ENCODE measurements at regions not wholly inside any gene's neighbourhood (a gene's known extent, or its start where the extent isn't known, plus 50 kb on each side); places are given as distances from the start of the nearest gene placed in this dataset.

DNA sequence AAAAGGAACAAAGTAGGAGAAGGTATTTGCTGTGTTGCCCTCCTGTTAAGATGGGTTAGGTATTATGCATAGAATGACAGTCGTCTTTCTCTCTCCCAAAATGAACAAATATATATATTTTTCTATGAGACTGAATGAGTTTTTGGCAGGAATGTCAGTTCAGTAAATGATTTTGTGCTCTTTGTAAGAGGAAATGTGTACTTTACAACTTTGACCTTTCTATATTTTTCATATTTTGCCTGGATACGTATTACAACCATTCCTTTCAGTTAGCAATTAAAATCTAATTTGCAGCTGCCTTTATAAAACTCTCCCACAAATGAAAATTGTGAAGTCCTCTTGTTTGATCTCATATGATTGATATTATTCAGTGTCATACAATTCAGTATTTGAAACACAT lies 336.6 kb upstream of the MEOX2 start:
- Mint-ChIP-seq H3K4me1 (ENCODE audit: low read depth) (peaks cover 35% of the 10 kb centered on the region), H3K36me3 (ENCODE audit: low read depth) (no peaks in the 10 kb centered on the region), H3K4me3 (no peak overlapping the region), H3K9me3 (no peaks in the 10 kb centered on the region), H3K27me3 (ENCODE audit: insufficient read depth) (no peaks in the 10 kb centered on the region), H3K27ac (no peak overlapping the region)
- no peak for DNase-seq
- TF ChIP-seq, protein P1, sequence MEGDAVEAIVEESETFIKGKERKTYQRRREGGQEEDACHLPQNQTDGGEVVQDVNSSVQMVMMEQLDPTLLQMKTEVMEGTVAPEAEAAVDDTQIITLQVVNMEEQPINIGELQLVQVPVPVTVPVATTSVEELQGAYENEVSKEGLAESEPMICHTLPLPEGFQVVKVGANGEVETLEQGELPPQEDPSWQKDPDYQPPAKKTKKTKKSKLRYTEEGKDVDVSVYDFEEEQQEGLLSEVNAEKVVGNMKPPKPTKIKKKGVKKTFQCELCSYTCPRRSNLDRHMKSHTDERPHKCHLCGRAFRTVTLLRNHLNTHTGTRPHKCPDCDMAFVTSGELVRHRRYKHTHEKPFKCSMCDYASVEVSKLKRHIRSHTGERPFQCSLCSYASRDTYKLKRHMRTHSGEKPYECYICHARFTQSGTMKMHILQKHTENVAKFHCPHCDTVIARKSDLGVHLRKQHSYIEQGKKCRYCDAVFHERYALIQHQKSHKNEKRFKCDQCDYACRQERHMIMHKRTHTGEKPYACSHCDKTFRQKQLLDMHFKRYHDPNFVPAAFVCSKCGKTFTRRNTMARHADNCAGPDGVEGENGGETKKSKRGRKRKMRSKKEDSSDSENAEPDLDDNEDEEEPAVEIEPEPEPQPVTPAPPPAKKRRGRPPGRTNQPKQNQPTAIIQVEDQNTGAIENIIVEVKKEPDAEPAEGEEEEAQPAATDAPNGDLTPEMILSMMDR (IDR thresholded peaks at IDR 0.05), result no peak

DNA sequence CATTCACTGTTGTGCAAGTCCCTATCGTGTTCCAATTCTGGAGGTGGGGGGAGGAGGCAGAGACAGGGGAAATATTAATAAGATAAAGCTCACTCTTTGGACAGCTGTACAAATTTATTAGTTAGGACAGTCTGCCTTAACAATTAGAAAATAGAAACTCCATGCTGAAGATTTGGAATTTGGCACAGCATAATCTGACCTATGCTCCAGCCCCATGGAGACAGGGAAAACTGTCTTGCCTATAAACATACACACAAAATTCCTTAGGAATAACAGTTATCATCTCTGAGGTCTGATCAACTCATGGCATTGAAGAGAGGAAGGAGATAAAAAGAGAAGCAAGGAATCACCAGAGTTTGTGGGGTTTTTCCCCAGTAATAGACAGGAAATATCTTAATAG lies 335.4 kb upstream of the MEOX2 start:
- Mint-ChIP-seq H3K27ac (no peak overlapping the region), H3K27me3 (ENCODE audit: insufficient read depth) (no peaks in the 10 kb centered on the region), H3K9me3 (no peaks in the 10 kb centered on the region), H3K4me3 (no peak overlapping the region), H3K4me1 (ENCODE audit: low read depth) (peaks cover 23% of the 10 kb centered on the region), H3K36me3 (ENCODE audit: low read depth) (no peaks in the 10 kb centered on the region)
- DNase-seq, result no peak
- TF ChIP-seq, protein P1 (IDR thresholded peaks at IDR 0.05), result no peak

DNA sequence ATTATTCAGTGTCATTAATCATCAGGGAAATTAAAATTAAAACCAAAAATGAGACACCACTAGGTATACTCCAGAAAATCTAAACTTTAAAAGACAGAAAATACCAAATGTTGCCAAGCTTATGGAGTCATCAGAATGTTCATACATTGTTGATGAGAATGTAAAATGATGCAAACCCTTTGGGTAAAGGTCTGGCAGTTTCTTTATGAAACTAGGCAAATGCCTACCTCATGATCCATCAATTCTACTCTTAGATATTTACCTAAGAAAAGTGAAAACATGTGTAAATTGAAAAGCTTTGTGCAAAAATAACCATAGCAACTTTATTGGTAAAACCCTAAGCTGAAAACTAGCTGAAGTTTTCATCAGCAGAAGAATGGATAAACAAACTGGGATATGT lies 329.5 kb upstream of the MEOX2 start:
- H3K27ac Mint-ChIP-seq, result no peak overlapping the region
- no peak overlapping the region for H3K4me3 Mint-ChIP-seq
- H3K4me1 Mint-ChIP-seq (ENCODE audit: low read depth), result no peaks in the 10 kb centered on the region
- H3K9me3 Mint-ChIP-seq, result no peaks in the 10 kb centered on the region
- H3K27me3 Mint-ChIP-seq (ENCODE audit: insufficient read depth), result no peaks in the 10 kb centered on the region
- TF ChIP-seq, protein P1 (IDR thresholded peaks at IDR 0.05), result no peak
- no peak for DNase-seq
- H3K36me3 Mint-ChIP-seq (ENCODE audit: low read depth), result no peaks in the 10 kb centered on the region

DNA sequence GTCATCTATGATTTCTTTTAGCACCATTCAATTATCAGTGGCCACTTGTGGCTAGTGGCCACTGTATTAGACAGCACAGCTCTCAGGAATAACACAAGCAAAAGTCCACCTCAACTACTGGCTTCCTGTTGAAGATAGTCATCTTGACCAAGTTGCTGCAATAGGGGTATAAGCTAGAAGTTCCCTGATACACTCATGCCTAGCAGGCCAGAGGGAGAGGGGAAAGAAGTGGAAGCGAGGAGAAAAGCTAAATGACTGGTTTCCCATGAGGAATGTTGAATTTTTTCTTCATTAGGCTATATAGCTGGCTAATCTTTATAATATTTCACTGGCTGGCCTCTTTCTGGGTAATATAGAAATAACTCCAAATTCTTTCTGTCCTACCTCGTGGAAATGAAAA lies 327.5 kb upstream of the MEOX2 start:
- H3K4me1 Mint-ChIP-seq (ENCODE audit: low read depth), result no peaks in the 10 kb centered on the region
- DNase-seq, result no peak
- H3K27me3 Mint-ChIP-seq (ENCODE audit: insufficient read depth), result no peaks in the 10 kb centered on the region
- H3K27ac Mint-ChIP-seq, result no peak overlapping the region
- TF ChIP-seq, protein P1 (IDR thresholded peaks at IDR 0.05), result no peak
- no peaks in the 10 kb centered on the region for H3K36me3 Mint-ChIP-seq (ENCODE audit: low read depth)
- H3K4me3 Mint-ChIP-seq, result no peak overlapping the region
- no peaks in the 10 kb centered on the region for H3K9me3 Mint-ChIP-seq

DNA sequence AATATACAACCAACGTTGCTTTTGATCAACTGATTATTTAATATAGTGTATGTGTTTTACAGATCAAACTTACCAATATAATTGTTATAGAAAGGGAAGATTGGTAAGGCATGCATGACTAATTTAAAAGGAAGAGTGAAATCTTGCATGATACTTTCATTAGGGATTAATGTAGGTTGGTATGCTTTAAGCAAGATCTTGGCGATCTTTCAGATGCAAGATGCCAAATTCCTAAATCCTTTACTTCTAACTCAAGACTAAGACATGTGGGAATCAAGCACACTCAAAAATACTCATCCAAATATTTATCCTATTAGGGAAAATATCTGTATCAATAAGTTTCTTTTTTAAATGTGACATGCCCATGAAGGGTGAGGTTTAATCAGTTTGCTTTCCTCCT lies 321.4 kb upstream of the MEOX2 start:
- Mint-ChIP-seq H3K4me1 (ENCODE audit: low read depth) (peaks cover 8% of the 10 kb centered on the region; the same call in 1 of the 2 replicates), H3K9me3 (no peaks in the 10 kb centered on the region), H3K27me3 (ENCODE audit: insufficient read depth) (no peaks in the 10 kb centered on the region; the same call in 1 of the 2 replicates), H3K27ac (no peak overlapping the region), H3K36me3 (ENCODE audit: low read depth) (no peaks in the 10 kb centered on the region), H3K4me3 (no peak overlapping the region)
- TF ChIP-seq, protein P1 (IDR thresholded peaks at IDR 0.05), result no peak
- no peak for DNase-seq

DNA sequence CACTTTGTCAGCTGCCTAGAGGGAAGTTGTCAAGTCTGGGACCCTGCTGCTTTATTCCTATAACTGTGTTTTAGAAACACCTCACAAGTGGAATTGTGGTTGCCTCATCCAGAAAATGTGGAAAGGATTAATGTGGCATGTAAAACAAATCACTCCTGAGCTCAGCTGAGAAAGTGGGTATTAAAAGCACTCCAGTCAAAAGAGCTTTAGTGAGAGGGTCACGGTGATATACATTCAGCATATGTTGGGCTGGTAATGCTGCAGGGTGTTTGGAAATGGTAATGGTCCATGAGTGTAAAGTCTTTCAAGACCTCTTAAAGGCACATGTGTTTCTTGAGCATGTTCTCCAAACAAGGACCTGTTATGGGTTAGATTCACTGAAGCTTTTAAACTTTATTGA lies 318.2 kb upstream of the MEOX2 start:
- Mint-ChIP-seq H3K27ac (no peak overlapping the region), H3K9me3 (no peaks in the 10 kb centered on the region), H3K4me1 (ENCODE audit: low read depth) (peaks cover 8% of the 10 kb centered on the region; the same call in 1 of the 2 replicates), H3K27me3 (ENCODE audit: insufficient read depth) (no peaks in the 10 kb centered on the region; the same call in 1 of the 2 replicates), H3K4me3 (no peak overlapping the region), H3K36me3 (ENCODE audit: low read depth) (no peaks in the 10 kb centered on the region)
- no peak for DNase-seq
- TF ChIP-seq, protein P1 (IDR thresholded peaks at IDR 0.05), result no peak

All from HFFc6 (cell line).